Body of pancreas (tissue), 4 donors: ENCODE measurements at regions not wholly inside any gene's neighbourhood (a gene's known extent, or its start where the extent isn't known, plus 50 kb on each side); places are given as distances from the start of the nearest gene placed in this dataset.
"Not testable (repeated sequence)": the region's sequence is repeated elsewhere in the genome, so short reads cannot be mapped to it uniquely, and the experiment has no call there.

Experiments used
- ATAC-seq: fragments of 150-250 bp; one replicate; pipeline ENCODE4 v1.9.1; 2016
- DNase-seq, 4 donors: peaks; one replicate each; pipeline ENCODE4 v3.0.0-alpha.2; 2019
- H3K27ac ChIP-seq, 4 donors: fragments of 200-600 bp; sonication (generic); 1 replicate in 3 of 4; 2 replicates in 1 of 4; pipeline versions ENCODE4 v1.5.1 to v1.6.1; 2016 to 2019; ENCODE audit warnings: mild to moderate bottlenecking in 1 of 4, mixed read lengths in 1 of 4, moderate library complexity in 1 of 4
- H3K27me3 ChIP-seq, 2 donors: fragments of 200-600 bp; sonication (generic); one replicate each; pipeline ENCODE4 v1.6.0; 2016; ENCODE audit warnings: mild to moderate bottlenecking in 1 of 2
- H3K36me3 ChIP-seq, 2 donors: fragments of 200-600 bp; sonication (generic); replicated peaks in 1 of 2; 2 replicates each; pipeline ENCODE4 v1.5.1; 2016; ENCODE audit warnings: low read depth in 2 of 2; ENCODE audit not compliant: insufficient read depth in 1 of 2
- H3K4me1 ChIP-seq: fragments of 200-600 bp; sonication (generic); one replicate; pipeline ENCODE4 v1.6.0; 2016
- H3K4me3 ChIP-seq, 2 donors: fragments of 200-600 bp; sonication (generic); 1 replicate in 1 of 2; 2 replicates in 1 of 2; pipeline ENCODE4 v1.5.1; 2016 to 2019
- H3K9me3 ChIP-seq, 3 donors: fragments of 200-600 bp; sonication (generic); 1 replicate in 2 of 3; 2 replicates in 1 of 3; pipeline ENCODE4 v1.5.1; 2016
- CTCF ChIP-seq, 7 experiments: fragments of 450-650 bp in 4 of 7; fragments of 200-600 bp in 3 of 7; sonication (generic) in 3 of 7; IDR thresholded peaks; one replicate each; pipeline ENCODE4 v1.5.1; 2016 to 2019; ENCODE audit warnings: antibody characterized with exemption in 7 of 7
- POLR2A ChIP-seq, 3 donors: fragments of 450-650 bp; IDR thresholded peaks; one replicate each; pipeline ENCODE4 v1.6.1; 2016; ENCODE audit warnings: antibody characterized with exemption in 3 of 3, mild to moderate bottlenecking in 2 of 3
- WGBS, 2 donors: methylation state at CpG; one replicate each; pipeline ENCODE4 v1.1.5; 2017; 5-methylcytosine and 5-hydroxymethylcytosine counted together
- intact Hi-C: fragments of 100-400 bp; cut with DNase I; formaldehyde crosslinking; loops from one replicate; pipeline ENCODE4 v1.15.1; 2023

GRCh38 chr5:96297290-96297689 is 135.8 kb downstream of the PCSK1 start:
- intact Hi-C loops = no loop called here
- Histone ChIP-seq H3K9me3 (no peaks in the 10 kb centered on the region), H3K4me3 (no peak overlapping the region), H3K36me3 (no peaks in the 10 kb centered on the region), H3K27me3 (no peaks in the 10 kb centered on the region), H3K4me1 (peaks cover 26% of the 10 kb centered on the region), H3K27ac (peak overlapping the region in 1 of 4 donors; percentile 10)
- DNase-seq = peak in 2 of 4 donors; percentile 20 to 24
- TF ChIP-seq CTCF (IDR thresholded peaks at IDR 0.05) (no peak), POLR2A (IDR thresholded peaks at IDR 0.05) (no peak)
- no peak for ATAC-seq
- 32 to 50% methylated on average over 1 of the region's 1 CpG for whole genome bisulfite sequencing, 2 donors

DNA sequence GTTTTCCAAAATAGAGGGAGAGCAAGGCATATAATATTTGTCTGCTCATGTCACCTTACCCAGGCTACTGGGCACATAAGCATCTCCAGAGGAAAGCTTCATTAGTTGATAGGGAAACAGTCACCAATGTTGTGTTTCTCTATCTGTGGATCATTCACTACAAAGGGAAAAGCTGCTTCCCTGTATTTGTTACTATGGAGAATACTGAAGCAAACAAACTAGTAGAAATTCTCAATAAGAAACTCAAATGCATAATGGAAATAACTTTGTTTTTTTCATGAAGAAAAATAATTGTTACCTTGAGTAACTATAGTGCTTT is 138.2 kb downstream of the PCSK1 start:
- ATAC-seq (peak; percentile 51), DNase-seq (no peak)
- H3K9me3 ChIP-seq = no peaks in the 10 kb centered on the region
- H3K4me1 ChIP-seq = peaks cover 27% of the 10 kb centered on the region
- H3K4me3 ChIP-seq = no peak overlapping the region
- TF ChIP-seq POLR2A (IDR thresholded peaks at IDR 0.05) (no peak), CTCF (IDR thresholded peaks at IDR 0.05) (no peak)
- H3K27ac ChIP-seq = peak overlapping the region; percentile 44 to 66 (median 55)
- H3K27me3 ChIP-seq = no peaks in the 10 kb centered on the region
- intact Hi-C loops = no loop called here
- H3K36me3 ChIP-seq = no peaks in the 10 kb centered on the region

- peaks cover 27% of the 10 kb centered on the region for H3K4me1 ChIP-seq
- 24 to 41% methylated on average over 2 of the region's 2 CpGs for WGBS, 2 donors
- H3K27me3 ChIP-seq = no peaks in the 10 kb centered on the region
- H3K36me3 ChIP-seq = no peaks in the 10 kb centered on the region
- intact Hi-C loops = no loop called here
- DNase-seq = peak in 3 of 4 donors; percentile 17 to 31 (median 30)
- peak overlapping the region; percentile 44 to 66 (median 55) for H3K27ac ChIP-seq
- H3K4me3 ChIP-seq = no peak overlapping the region
- H3K9me3 ChIP-seq = no peaks in the 10 kb centered on the region
- ATAC-seq = peak; percentile 81
- TF ChIP-seq POLR2A (IDR thresholded peaks at IDR 0.05) (no peak), CTCF (IDR thresholded peaks at IDR 0.05) (peak in 2 of 7 experiments; percentile 8 to 21)
These were observed 138.8 kb downstream of the PCSK1 start for GRCh38 chr5:96293966-96294883.

DNA sequence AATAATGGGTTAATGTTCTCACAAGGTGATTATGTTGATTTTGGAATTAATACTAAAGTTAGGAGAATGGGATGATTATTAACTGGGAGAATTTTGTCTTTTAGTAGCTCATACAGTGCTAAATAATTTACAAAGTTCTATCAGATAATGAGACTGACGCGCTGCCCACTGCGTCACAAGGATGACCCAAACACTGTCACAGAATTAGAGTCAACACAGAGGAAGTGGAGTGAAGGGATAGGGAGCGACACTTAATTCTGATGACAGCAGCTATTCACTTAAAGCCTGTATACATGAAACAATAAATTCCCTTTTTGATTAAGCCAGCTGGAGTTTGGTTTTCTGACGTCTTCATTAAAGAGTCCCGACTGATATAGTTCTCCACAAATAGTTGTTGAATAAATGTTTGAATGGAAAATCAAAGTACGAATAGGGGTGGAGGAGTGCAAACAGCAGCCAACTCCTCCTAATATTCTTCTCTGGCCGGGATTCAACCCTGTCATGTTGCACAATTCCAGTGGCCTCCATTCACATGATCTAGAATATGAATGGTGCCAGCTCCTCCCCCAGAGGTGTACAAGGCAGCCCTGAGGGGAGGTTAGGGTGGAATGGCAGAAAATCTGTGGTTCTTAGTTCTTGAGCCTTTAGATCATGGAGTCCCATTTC is 140.3 kb downstream of the PCSK1 start:
- no peaks in the 10 kb centered on the region for H3K27me3 ChIP-seq
- H3K36me3 ChIP-seq = no peaks in the 10 kb centered on the region
- DNase-seq = peak; percentile 31 to 50 (median 37)
- H3K27ac ChIP-seq = no peak overlapping the region
- WGBS, 2 donors = 52 to 64% methylated on average over 8 of the region's 8 CpGs
- intact Hi-C loops = no loop called here
- H3K4me1 ChIP-seq = peaks cover 27% of the 10 kb centered on the region
- peak; percentile 42 for ATAC-seq
- TF ChIP-seq CTCF (IDR thresholded peaks at IDR 0.05) = no peak
- no peak for TF ChIP-seq POLR2A (IDR thresholded peaks at IDR 0.05)
- H3K4me3 ChIP-seq = no peak overlapping the region
- no peaks in the 10 kb centered on the region for H3K9me3 ChIP-seq

DNA sequence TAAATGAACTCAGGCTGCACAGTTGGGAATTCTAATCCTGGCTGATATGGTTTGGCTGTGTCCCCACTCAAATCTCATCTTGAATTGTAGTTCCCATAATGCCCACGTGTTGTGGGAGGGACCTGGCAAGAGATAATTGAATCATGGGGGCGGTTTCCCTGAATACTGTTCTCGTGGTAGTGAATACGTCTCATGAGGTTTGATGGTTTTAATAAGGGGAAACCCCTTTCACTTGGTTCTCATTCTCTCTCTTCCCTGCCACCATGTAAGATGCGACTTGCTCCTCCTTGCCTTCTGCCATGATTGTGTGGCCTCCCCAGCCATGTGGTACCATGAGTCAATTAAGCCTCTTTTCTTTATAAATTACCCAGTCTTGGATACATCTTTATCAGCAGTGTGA is 143.8 kb downstream of the PCSK1 start:
- H3K4me3 ChIP-seq, DNase-seq, ATAC-seq, H3K27me3 ChIP-seq, H3K27ac ChIP-seq, intact Hi-C loops, H3K36me3 ChIP-seq, H3K9me3 ChIP-seq: not testable (repeated sequence)
- H3K4me1 ChIP-seq = peaks cover 20% of the 10 kb centered on the region
- 86 to 95% methylated on average over 5 of the region's 5 CpGs for WGBS, 2 donors
